CD4-positive, alpha-beta T cell treated with Interleukin-4 for 4 hours (primary cell): ENCODE measurements at regions not wholly inside any gene's neighbourhood (a gene's known extent, or its start where the extent isn't known, plus 50 kb on each side); places are given as distances from the start of the nearest gene placed in this dataset.
"Not testable (repeated sequence)": the region's sequence is repeated elsewhere in the genome, so short reads cannot be mapped to it uniquely, and the experiment has no call there.

ENCODE experiments used
- DNase-seq: peaks from one replicate; pipeline ENCODE4 v3.0.0-alpha.2; 2020

DNA sequence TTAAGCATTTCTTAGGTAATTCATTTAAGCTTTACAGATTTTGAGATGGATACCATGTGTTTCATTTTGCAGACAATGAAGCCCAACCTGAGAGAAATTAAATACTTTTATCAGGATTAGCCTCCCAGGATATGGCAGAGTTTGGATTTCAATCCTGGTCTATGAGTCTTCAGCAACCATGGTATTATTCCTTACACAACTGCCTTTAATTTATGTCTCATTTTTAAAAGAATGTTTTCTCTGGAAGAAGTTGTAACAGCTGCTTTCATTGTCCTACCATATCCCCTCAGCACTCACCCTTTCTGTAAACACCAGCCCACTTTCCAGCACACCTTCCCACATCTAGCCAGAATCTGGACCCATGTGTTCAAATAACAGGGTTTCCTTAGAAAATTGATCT is 863.7 kb upstream of the VRK2 start:
- no peak for DNase-seq

DNA sequence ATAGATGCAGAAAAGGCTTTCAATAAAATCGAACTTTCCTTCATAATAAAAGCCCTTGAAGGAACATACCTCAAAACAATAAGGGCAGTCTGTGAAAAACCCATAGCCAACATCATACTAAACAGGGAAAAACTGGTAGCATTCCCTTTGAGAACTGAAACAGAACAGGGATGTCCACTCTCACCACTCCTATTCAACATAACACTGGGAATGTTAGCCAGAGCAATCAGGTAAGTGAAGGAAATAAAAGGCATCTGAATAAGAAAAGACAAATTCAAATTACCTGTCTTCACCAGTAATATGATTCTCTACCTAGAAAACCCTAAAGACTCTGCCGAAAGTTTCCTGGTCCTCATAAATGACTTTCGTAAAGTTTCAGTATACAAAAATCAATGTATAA is 861.0 kb upstream of the VRK2 start:
- no peak for DNase-seq

DNA sequence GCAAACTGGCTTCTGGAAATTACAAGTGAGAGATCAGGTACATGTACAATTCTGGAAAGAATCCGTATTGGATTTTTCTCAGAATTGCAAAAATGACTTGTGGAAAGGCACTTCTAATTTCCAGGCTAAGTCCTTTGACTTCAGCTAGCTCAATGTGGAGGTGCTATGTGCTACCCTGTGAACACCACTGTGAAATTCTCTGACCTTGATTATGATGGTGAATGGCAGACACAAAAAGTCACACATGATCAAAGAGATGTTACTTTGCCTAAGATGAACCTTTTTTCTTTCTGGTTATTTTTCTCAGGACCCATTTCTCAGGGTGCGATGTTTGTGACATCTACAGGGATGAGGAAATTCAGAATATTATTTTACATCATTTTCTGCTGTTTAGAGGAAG is 856.6 kb upstream of the VRK2 start:
- no peak for DNase-seq

- no peak for DNase-seq
Observed at GRCh38 chr2:57199663-57200062, 846.9 kb upstream of the VRK2 start.

DNA sequence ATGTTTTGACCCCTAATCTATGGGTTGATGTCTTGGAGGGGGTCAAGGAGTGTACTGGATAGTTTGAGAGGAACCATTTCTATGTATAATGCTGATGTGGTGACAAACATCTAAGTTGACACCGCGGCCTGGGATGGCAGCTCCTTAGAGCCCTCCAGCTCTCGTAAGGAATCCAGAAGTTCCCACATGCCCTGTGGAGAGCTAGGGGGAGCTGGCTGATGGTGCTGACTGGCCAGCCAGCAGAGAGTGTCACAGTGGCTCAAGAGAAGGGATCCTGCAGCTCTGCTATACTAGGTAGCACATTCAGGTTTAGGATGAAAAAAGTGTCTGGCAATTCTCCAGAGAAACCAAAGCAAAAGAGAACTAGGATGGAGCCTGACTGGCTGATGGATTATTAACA is 842.2 kb upstream of the VRK2 start:
- no peak for DNase-seq

DNA sequence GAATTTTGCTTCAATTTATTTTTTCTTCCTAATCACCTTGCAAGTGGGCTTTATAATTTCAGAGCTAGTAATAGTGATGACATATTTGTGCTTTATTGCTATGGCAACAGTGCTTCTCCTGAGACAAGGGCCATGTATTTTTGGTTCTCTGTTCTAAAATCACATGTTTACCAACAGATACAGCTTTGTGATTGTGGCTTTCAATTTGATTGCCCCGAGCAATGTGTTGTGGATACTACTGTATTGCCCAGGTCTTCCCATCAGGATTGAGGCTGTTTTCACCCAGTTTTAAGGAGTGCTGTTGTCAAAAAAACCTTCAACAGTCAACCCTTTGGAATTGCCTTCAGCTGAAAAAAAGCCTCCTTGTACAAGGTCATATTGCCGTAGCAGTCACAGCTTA is 841.4 kb upstream of the VRK2 start:
- no peak for DNase-seq

GRCh38 chr2:57207191-57207590 is 839.4 kb upstream of the VRK2 start:
- no peak for DNase-seq

DNA sequence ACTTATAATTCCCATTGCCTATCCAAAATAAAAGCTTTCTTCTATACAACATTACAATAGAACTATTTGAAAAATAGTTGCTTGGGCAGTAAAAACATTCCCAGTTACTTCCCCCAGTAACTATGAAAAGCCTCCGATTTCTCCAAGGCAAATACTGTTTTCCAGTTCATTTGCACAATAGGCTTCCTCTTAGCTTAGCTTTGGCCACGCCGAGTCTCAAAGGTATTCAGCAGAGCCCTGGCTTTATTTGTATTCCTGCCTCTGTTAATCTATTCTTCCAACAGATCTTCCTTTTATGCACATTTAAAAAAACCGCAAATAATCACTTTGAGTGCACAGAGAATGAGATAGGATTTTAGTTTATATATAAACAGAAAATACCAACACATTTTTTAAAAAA is 836.8 kb upstream of the VRK2 start:
- DNase-seq: no peak

GRCh38 chr2:57210855-57211254 is 835.8 kb upstream of the VRK2 start:
- no peak for DNase-seq

GRCh38 chr2:57217013-57217412 is 829.6 kb upstream of the VRK2 start:
- no peak for DNase-seq

DNA sequence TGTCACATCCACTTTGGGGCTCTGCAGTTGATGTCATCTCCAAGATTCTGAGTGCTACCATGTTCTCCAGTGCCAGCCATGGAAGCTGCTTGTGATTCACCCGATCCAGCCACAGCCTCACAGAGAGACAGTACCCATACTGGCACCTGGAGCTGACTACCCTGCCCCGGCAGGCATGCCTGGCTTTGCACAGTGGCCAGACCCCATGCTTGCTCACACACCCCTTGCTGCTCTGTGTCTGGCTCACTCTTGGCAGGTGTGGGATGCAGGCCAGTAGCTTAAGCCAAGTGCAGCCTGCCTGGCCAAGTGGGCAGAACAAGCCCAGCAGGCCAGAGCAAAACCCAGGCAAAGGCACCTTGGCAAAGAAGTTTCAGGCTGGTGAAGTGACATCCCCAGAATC is 828.4 kb upstream of the VRK2 start:
- DNase-seq: no peak

DNA sequence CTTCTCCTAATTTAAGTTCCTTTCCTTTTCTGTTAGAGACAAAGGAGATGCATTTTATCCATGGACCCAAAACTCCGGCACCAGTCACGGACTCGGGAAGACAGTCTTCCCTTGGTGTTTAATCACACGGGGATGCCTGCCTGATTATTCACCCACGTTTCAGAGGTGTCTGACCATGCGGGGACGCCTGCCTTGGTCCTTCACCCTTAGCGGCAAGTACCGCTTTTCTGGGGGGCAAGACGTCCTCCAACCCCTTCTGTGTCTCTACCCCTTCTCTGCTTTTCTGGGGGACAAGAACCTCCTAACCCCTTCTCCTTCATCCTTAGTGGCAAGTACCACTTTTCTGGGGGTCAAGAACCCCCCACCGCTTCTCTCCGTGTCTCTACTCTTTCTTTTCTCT is 816.9 kb upstream of the VRK2 start:
- DNase-seq: not testable (repeated sequence)

DNA sequence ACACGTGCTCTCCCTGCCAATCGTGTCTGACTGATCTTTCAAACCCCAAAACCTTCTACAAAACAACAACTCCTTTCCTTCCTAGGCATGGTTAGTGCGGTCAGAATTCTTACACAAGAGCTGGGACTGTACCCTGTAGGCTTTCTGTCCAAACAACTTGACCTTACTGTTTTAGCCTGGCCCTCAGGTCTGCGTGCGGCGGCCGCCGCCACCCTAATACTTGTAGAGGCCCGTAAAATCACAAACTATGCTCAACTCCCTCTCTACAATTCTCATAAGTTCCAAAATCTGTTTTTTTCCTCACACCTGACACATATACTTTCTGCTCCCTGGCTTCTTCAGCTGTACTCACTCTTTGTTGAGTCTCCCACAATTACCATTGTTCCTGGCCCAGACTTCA is 814.3 kb upstream of the VRK2 start:
- not testable (repeated sequence) for DNase-seq

DNA sequence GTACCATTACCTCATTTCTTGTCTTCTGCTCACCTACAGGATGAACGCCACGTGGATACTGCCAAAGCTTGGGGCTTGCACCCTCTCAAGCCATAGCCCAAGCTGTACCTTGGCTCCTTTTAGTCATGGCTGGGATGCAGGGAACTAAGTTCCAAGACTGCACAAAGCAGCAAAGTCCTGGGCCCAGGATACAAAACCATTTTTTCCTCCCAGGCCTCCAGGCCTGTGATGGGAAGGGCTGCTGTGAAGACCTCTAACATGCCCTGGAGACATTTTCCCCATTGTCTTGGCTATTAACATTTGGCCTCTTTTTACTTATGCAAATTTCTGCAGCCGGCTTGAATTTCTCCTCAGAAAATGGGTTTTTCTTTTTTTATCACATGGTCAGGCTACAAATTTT is 795.1 kb upstream of the VRK2 start:
- DNase-seq: not testable (repeated sequence)

- not testable (repeated sequence) for DNase-seq
Observed at GRCh38 chr2:57276408-57276807, 770.2 kb upstream of the VRK2 start.

- DNase-seq: no peak
Observed at GRCh38 chr2:57278451-57278850, 768.2 kb upstream of the VRK2 start.

DNA sequence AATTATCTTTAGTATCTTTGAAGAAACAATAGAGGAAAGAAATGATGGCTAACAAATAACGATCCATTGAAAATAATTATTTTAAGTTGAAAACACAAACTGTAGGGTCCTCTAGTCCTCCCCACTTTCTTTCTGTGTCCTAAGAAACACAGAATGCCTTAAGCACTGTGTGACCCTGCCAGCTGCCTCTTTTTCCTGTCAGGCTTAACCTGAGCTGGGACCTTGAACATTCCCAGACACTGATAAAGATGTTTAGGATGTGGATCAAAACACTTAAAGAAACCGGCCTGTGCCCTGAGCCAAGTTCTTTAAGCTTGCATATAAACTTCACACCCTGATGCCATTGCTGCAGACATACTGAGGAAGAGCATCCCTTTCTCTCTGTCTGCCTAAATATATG is 755.4 kb upstream of the VRK2 start:
- DNase-seq: no peak

DNA sequence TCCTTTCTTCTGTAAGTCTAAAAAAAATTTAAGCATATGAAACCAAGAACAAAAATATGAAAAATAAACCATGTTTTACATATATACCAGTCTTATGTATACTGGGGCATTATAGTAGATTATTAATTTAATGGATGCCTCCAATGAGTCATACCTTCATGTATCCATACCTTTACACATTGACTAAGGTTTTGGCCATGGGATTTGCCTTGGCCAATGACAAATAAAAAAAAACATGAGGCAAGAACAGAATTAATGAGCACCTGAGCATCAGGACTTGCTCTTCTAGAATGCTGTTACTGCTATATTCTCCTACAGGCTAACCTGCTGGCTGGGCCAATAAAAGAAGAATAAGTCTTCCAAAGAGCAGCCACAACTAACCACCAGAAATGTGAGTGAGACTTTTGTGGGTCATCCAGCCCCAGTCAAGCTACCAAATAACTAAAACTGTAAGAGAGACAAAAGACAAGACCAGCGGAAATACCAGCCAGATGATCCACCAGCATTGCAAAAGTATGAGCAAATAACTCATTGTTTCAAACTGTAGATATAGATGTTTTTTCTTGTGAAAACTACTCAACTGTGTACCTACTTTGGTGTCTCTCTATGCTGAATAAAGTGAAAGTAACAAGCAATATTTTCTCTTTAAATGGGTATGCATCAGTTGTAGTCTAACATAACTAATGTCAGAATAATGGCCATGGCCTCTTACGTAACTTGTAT is 749.6 kb upstream of the VRK2 start:
- no peak for DNase-seq

DNA sequence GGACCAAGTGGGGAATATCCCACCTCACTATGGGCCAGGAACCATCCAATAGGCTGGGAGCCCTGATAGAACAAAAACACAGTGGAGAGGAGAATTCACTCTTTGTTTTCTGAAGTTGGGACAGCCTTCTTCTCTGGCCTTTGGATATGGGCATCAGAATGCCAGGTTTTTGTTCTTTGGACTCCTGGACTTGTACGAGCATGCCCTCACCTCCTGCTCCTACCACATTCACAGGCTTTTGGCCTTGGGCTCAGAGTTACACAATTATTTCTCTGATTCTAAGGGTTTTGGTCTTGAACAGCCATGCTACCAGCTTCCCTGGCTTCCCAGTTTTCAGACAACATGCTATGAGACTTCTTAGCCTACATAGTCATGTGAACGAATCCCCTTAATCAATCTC is 732.9 kb upstream of the VRK2 start:
- no peak for DNase-seq

- no peak for DNase-seq
Observed at GRCh38 chr2:57314682-57315081, 731.9 kb upstream of the VRK2 start.

GRCh38 chr2:57330447-57330846 is 716.2 kb upstream of the VRK2 start:
- no peak for DNase-seq

GRCh38 chr2:57333221-57333620 is 713.4 kb upstream of the VRK2 start:
- no peak for DNase-seq

GRCh38 chr2:57343391-57344006 is 703.1 kb upstream of the VRK2 start:
- DNase-seq: no peak

- DNase-seq: no peak
Observed at GRCh38 chr2:57368190-57368589, 678.4 kb upstream of the VRK2 start.
